CD14-positive monocyte (primary cell): ENCODE measurements at regions not wholly inside any gene's neighbourhood (a gene's known extent, or its start where the extent isn't known, plus 50 kb on each side); places are given as distances from the start of the nearest gene placed in this dataset.
"Not testable (repeated sequence)": the region's sequence is repeated elsewhere in the genome, so short reads cannot be mapped to it uniquely, and the experiment has no call there.

Experiments
- DNase-seq, 3 donors: peaks; one replicate each; pipeline ENCODE4 v3.0.0-alpha.2; 2011 to 2022
- H2AFZ ChIP-seq: 2 replicates; pipeline ENCODE4 v1.6.0; 2012; ENCODE audit warnings: mild to moderate bottlenecking, low read depth, low read length, inconsistent platforms; ENCODE audit not compliant: insufficient read depth, poor library complexity, severe bottlenecking
- H3K27ac ChIP-seq, 2 donors: 1 replicate in 1 of 2; 2 replicates in 1 of 2; pipeline ENCODE4 v1.5.1; 2012 to 2013; ENCODE audit warnings: low read length in 2 of 2, control low read depth in 1 of 2, inconsistent platforms in 1 of 2, low read depth in 1 of 2, mild to moderate bottlenecking in 1 of 2
- H3K27me3 ChIP-seq, 2 donors: one replicate each; pipeline versions ENCODE4 v1.6.0 to v1.6.1; 2011 to 2013; ENCODE audit warnings: low read length in 2 of 2; ENCODE audit not compliant: control insufficient read depth in 2 of 2, insufficient read depth in 2 of 2
- H3K36me3 ChIP-seq, 2 donors: replicated peaks in 1 of 2; 1 replicate in 1 of 2; 2 replicates in 1 of 2; pipeline versions ENCODE4 v1.5.1 to v1.6.1; 2012 to 2013; ENCODE audit warnings: low read length in 2 of 2, control low read depth in 1 of 2, inconsistent platforms in 1 of 2, mild to moderate bottlenecking in 1 of 2; ENCODE audit not compliant: insufficient read depth in 2 of 2, control insufficient read depth in 1 of 2
- H3K4me1 ChIP-seq, 2 donors: 1 replicate in 1 of 2; 2 replicates in 1 of 2; pipeline versions ENCODE4 v1.5.1 to v1.6.1; 2012 to 2013; ENCODE audit warnings: low read length in 2 of 2, control low read depth in 1 of 2, inconsistent platforms in 1 of 2, mild to moderate bottlenecking in 1 of 2, moderate library complexity in 1 of 2; ENCODE audit not compliant: insufficient read depth in 2 of 2, control insufficient read depth in 1 of 2
- H3K4me2 ChIP-seq: replicated peaks from 2 replicates; pipeline ENCODE3; 2012; ENCODE audit warnings: low read length, moderate library complexity, mild to moderate bottlenecking; ENCODE audit not compliant: poor library complexity, severe bottlenecking; ENCODE audit errors: extremely low read depth
- H3K4me3 ChIP-seq, 3 experiments: fragments of 200-600 bp in 1 of 3; sonication (generic) in 1 of 3; replicated peaks in 1 of 3; 1 replicate in 2 of 3; 2 replicates in 1 of 3; pipeline ENCODE4 v1.5.1; 2011 to 2013; ENCODE audit warnings: low read length in 3 of 3, mild to moderate bottlenecking in 3 of 3, control low read depth in 2 of 3, low read depth in 2 of 3, inconsistent platforms in 1 of 3, moderate library complexity in 1 of 3
- H3K79me2 ChIP-seq: 2 replicates; pipeline ENCODE4 v1.6.0; 2012; ENCODE audit warnings: mild to moderate bottlenecking, control low read depth, inconsistent platforms, low read length, moderate library complexity; ENCODE audit not compliant: insufficient read depth
- H3K9ac ChIP-seq: 2 replicates; pipeline ENCODE4 v1.6.0; 2017; ENCODE audit warnings: low read length, mild to moderate bottlenecking; ENCODE audit not compliant: insufficient read depth, poor library complexity, severe bottlenecking
- H3K9me3 ChIP-seq, 2 donors: replicated peaks in 1 of 2; 1 replicate in 1 of 2; 2 replicates in 1 of 2; pipeline versions ENCODE4 v1.5.1 to v1.6.1; 2012 to 2013; ENCODE audit warnings: low read length in 2 of 2, control low read depth in 1 of 2; ENCODE audit not compliant: control insufficient read depth in 1 of 2, insufficient read depth in 1 of 2
- H4K20me1 ChIP-seq: 2 replicates; pipeline ENCODE4 v1.6.0; 2012; ENCODE audit warnings: mild to moderate bottlenecking, low read length, control low read depth, moderate library complexity; ENCODE audit not compliant: insufficient read depth
- H3K27ac Mint-ChIP-seq, 7 donors: one replicate each; pipeline ENCODE4 v1.8.0; 2020; ENCODE audit warnings: mild to moderate bottlenecking in 7 of 7, mixed read lengths in 7 of 7, moderate library complexity in 6 of 7, inconsistent platforms in 2 of 7
- H3K27me3 Mint-ChIP-seq, 3 donors: one replicate each; pipeline ENCODE4 v1.8.0; 2021 to 2022; ENCODE audit warnings: low read depth in 3 of 3, mild to moderate bottlenecking in 3 of 3, mixed read lengths in 3 of 3, moderate library complexity in 3 of 3, inconsistent platforms in 1 of 3
- H3K36me3 Mint-ChIP-seq, 2 donors: one replicate each; pipeline ENCODE4 v1.8.0; 2020; ENCODE audit warnings: mixed read lengths in 2 of 2, inconsistent platforms in 1 of 2, mild to moderate bottlenecking in 1 of 2
- H3K4me1 Mint-ChIP-seq: one replicate; pipeline ENCODE4 v1.8.0; 2020; ENCODE audit warnings: mild to moderate bottlenecking, mixed read lengths
- H3K4me3 Mint-ChIP-seq, 2 donors: one replicate each; pipeline ENCODE4 v1.8.0; 2020; ENCODE audit warnings: mild to moderate bottlenecking in 2 of 2, mixed read lengths in 2 of 2, moderate library complexity in 1 of 2
- H3K9me3 Mint-ChIP-seq, 7 donors: one replicate each; pipeline ENCODE4 v1.8.0; 2020 to 2022; ENCODE audit warnings: mixed read lengths in 7 of 7, mild to moderate bottlenecking in 6 of 7, moderate library complexity in 6 of 7, inconsistent platforms in 2 of 7
- WGBS: methylation state at CpG from one replicate; pipeline ENCODE4 v1.1.5; 2013; ENCODE audit warnings: missing lambda C conversion rate; ENCODE audit not compliant: insufficient coverage; 5-methylcytosine and 5-hydroxymethylcytosine counted together
- intact Hi-C, 2 donors: fragments of 100-400 bp; cut with micrococcal nuclease; formaldehyde crosslinking; loops; one replicate each; pipeline versions ENCODE4 v1.15.0 to v1.15.1; 2023
- TF ChIP-seq, protein P1 (sequence below): fragments of 200-600 bp; IDR thresholded peaks from one replicate; pipeline ENCODE4 v1.8.0; 2022; ENCODE audit warnings: antibody characterized with exemption, mild to moderate bottlenecking

GRCh38 chr3:106447723-106448301 is 579.0 kb upstream of the CBLB start:
- no peak overlapping the region for H2AFZ ChIP-seq
- no peaks in the 10 kb centered on the region for H3K36me3 ChIP-seq
- no peaks in the 10 kb centered on the region for H3K4me1 ChIP-seq
- H3K4me3 ChIP-seq: no peak overlapping the region
- TF ChIP-seq, protein P1, sequence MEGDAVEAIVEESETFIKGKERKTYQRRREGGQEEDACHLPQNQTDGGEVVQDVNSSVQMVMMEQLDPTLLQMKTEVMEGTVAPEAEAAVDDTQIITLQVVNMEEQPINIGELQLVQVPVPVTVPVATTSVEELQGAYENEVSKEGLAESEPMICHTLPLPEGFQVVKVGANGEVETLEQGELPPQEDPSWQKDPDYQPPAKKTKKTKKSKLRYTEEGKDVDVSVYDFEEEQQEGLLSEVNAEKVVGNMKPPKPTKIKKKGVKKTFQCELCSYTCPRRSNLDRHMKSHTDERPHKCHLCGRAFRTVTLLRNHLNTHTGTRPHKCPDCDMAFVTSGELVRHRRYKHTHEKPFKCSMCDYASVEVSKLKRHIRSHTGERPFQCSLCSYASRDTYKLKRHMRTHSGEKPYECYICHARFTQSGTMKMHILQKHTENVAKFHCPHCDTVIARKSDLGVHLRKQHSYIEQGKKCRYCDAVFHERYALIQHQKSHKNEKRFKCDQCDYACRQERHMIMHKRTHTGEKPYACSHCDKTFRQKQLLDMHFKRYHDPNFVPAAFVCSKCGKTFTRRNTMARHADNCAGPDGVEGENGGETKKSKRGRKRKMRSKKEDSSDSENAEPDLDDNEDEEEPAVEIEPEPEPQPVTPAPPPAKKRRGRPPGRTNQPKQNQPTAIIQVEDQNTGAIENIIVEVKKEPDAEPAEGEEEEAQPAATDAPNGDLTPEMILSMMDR: no peak
- H3K9me3 ChIP-seq: no peaks in the 10 kb centered on the region
- Mint-ChIP-seq H3K4me3 (no peak overlapping the region), H3K4me1 (no peaks in the 10 kb centered on the region), H3K27me3 (peaks cover 0 to 2% (median 0%) of the 10 kb centered on the region in 3 donors), H3K9me3 (peaks cover 0 to 6% (median 3%) of the 10 kb centered on the region in 7 donors), H3K36me3 (no peaks in the 10 kb centered on the region), H3K27ac (no peak overlapping the region)
- H3K27ac ChIP-seq: no peak overlapping the region
- no peaks in the 10 kb centered on the region for H3K79me2 ChIP-seq
- H4K20me1 ChIP-seq: no peaks in the 10 kb centered on the region
- no peak for DNase-seq
- H3K9ac ChIP-seq: no peak overlapping the region
- intact Hi-C loops: no loop called here
- no peak overlapping the region for H3K4me2 ChIP-seq
- no peaks in the 10 kb centered on the region for H3K27me3 ChIP-seq

GRCh38 chr3:106448372-106448966 is 579.7 kb upstream of the CBLB start:
- H3K27me3 Mint-ChIP-seq, H3K9ac ChIP-seq, H3K36me3 ChIP-seq, H3K4me3 Mint-ChIP-seq, intact Hi-C loops, H3K4me2 ChIP-seq, H3K9me3 ChIP-seq, H3K4me1 Mint-ChIP-seq, DNase-seq, H3K27ac Mint-ChIP-seq, H4K20me1 ChIP-seq, H2AFZ ChIP-seq, H3K4me3 ChIP-seq, H3K79me2 ChIP-seq, H3K9me3 Mint-ChIP-seq, H3K27me3 ChIP-seq, H3K36me3 Mint-ChIP-seq, H3K4me1 ChIP-seq, H3K27ac ChIP-seq: not testable (repeated sequence)
- WGBS: no CpG with 5 or more reads among the region's 3 CpGs
